Endothelial cell of umbilical vein (primary cell): ENCODE measurements at regions not wholly inside any gene's neighbourhood (a gene's known extent, or its start where the extent isn't known, plus 50 kb on each side); places are given as distances from the start of the nearest gene placed in this dataset.

ENCODE experiments used
- BruUV-seq: library from RNA; stranded (reverse); fragments of 400-500 nt; replicated peaks from 2 replicates; lab custom pipeline; 2021; lab: Mats Ljungman, UMichigan
- CTCF ChIA-PET: fragments of 300-600, 350-600 bp; sonication (Branson Sonifier 250); formaldehyde crosslinking; loops from one replicate; lab custom pipeline; 2021; ENCODE audit warnings: antibody characterized with exemption, inconsistent platforms; lab: Charles Lee
- POLR2A ChIA-PET: fragments of 300-600, 350-600 bp; sonication (Branson Sonifier 250); formaldehyde crosslinking; loops from one replicate; lab custom pipeline; 2021; ENCODE audit warnings: antibody characterized with exemption, inconsistent platforms; lab: Charles Lee
- DNase-seq: peaks from one replicate; pipeline ENCODE4 v3.0.0-alpha.2; 2011; ENCODE audit warnings: low read depth, low spot score
- FAIRE-seq: peaks from 2 replicates; lab custom pipeline; 2011; peaks lifted over from hg19 to GRCh38; lab: Jason Lieb, UNC
- H2AFZ ChIP-seq: 2 replicates; pipeline ENCODE4 v1.6.0; 2012; ENCODE audit warnings: low read depth, low read length, control low read depth, inconsistent platforms
- H3K27ac ChIP-seq: 2 replicates; pipeline ENCODE4 v1.5.1; 2011; ENCODE audit warnings: low read depth, mild to moderate bottlenecking, control low read depth, low read length, moderate library complexity; ENCODE audit not compliant: insufficient read depth
- H3K27me3 ChIP-seq, 2 experiments: 2 replicates each; pipeline versions ENCODE4 v1.6.0 to v1.6.1; 2011; ENCODE audit warnings: low read length in 2 of 2, mixed read lengths in 1 of 2; ENCODE audit not compliant: control insufficient read depth in 2 of 2, insufficient read depth in 2 of 2
- H3K36me3 ChIP-seq, 2 experiments: 2 replicates in 1 of 2; 3 replicates in 1 of 2; pipeline ENCODE4 v1.5.1; 2011; ENCODE audit warnings: low read length in 2 of 2, mild to moderate bottlenecking in 1 of 2, moderate library complexity in 1 of 2; ENCODE audit not compliant: control insufficient read depth in 2 of 2, insufficient read depth in 2 of 2; ENCODE audit errors: extremely low read depth in 1 of 2
- H3K4me1 ChIP-seq: 3 replicates; pipeline ENCODE4 v1.5.1; 2011; ENCODE audit warnings: mild to moderate bottlenecking, low read length; ENCODE audit not compliant: control insufficient read depth, insufficient read depth; ENCODE audit errors: extremely low read depth
- H3K4me2 ChIP-seq: 2 replicates; pipeline ENCODE4 v1.6.1; 2011; ENCODE audit warnings: low read length, control low read depth, mixed read lengths; ENCODE audit not compliant: insufficient read depth
- H3K4me3 ChIP-seq, 3 experiments: fragments of 200-600 bp in 1 of 3; sonication (generic), shearing (Covaris generic) in 1 of 3; replicated peaks in 1 of 3; 2 replicates each; pipeline ENCODE4 v1.5.1; 2011 to 2016; ENCODE audit warnings: control low read depth in 3 of 3, low read length in 3 of 3, mild to moderate bottlenecking in 2 of 3, inconsistent platforms in 1 of 3, low read depth in 1 of 3, moderate library complexity in 1 of 3; ENCODE audit not compliant: insufficient read depth in 1 of 3
- H3K79me2 ChIP-seq: 2 replicates; pipeline ENCODE4 v1.6.0; 2012; ENCODE audit warnings: low read length, inconsistent platforms; ENCODE audit not compliant: control insufficient read depth, insufficient read depth
- H3K9ac ChIP-seq: replicated peaks from 2 replicates; pipeline ENCODE3; 2011; ENCODE audit warnings: low read length, control low read depth; ENCODE audit not compliant: insufficient read depth; ENCODE audit errors: extremely low read depth
- H3K9me1 ChIP-seq: replicated peaks from 3 replicates; pipeline ENCODE4 v1.6.0; 2011; ENCODE audit warnings: mild to moderate bottlenecking, low read length; ENCODE audit not compliant: control insufficient read depth, insufficient read depth; ENCODE audit errors: extremely low read depth
- H3K9me3 ChIP-seq: replicated peaks from 2 replicates; pipeline ENCODE4 v1.5.1; 2012; ENCODE audit warnings: low read length, inconsistent platforms; ENCODE audit not compliant: control insufficient read depth, insufficient read depth
- H4K20me1 ChIP-seq: replicated peaks from 2 replicates; pipeline ENCODE3; 2011; ENCODE audit warnings: mild to moderate bottlenecking, low read length; ENCODE audit not compliant: control insufficient read depth, insufficient read depth; ENCODE audit errors: extremely low read depth
- CTCF ChIP-seq, 2 donors: IDR thresholded peaks; 1 replicate in 1 of 2; 2 replicates in 1 of 2; pipeline ENCODE4 v1.5.1; 2011; ENCODE audit warnings: low read length in 2 of 2, mild to moderate bottlenecking in 2 of 2, moderate library complexity in 2 of 2, control low read depth in 1 of 2, inconsistent platforms in 1 of 2, low read depth in 1 of 2; ENCODE audit not compliant: insufficient read depth in 1 of 2; ENCODE audit errors: extremely low read depth in 1 of 2
- EZH2 ChIP-seq: IDR thresholded peaks from 2 replicates; pipeline ENCODE4 v1.6.1; 2012; ENCODE audit warnings: borderline replicate concordance, low read depth, mild to moderate bottlenecking, moderate library complexity, low read length, inconsistent platforms; ENCODE audit not compliant: severe bottlenecking
- FOS ChIP-seq: IDR thresholded peaks from 2 replicates; pipeline ENCODE4 v1.6.1; 2011; ENCODE audit warnings: mild to moderate bottlenecking, low read length, moderate library complexity, borderline replicate concordance; ENCODE audit not compliant: insufficient read depth
- GATA2 ChIP-seq: IDR thresholded peaks from 2 replicates; pipeline ENCODE4 v1.7.0; 2011; ENCODE audit warnings: low read depth, mild to moderate bottlenecking, moderate library complexity, mixed read lengths, low read length; ENCODE audit not compliant: insufficient read length, insufficient read depth
- JUN ChIP-seq: IDR thresholded peaks from 2 replicates; pipeline ENCODE4 v1.6.1; 2011; ENCODE audit warnings: borderline replicate concordance, low read depth; ENCODE audit not compliant: insufficient read length, insufficient read depth
- MAX ChIP-seq: IDR thresholded peaks from 2 replicates; pipeline ENCODE4 v1.6.1; 2011; ENCODE audit not compliant: insufficient read depth, insufficient read length
- MYC ChIP-seq: IDR thresholded peaks from one replicate; pipeline ENCODE4 v1.6.1; 2011; ENCODE audit warnings: mild to moderate bottlenecking, low read depth, low read length
- POLR2A ChIP-seq: IDR thresholded peaks from 2 replicates; pipeline ENCODE4 v1.6.1; 2012; ENCODE audit warnings: low read depth, mild to moderate bottlenecking, control low read depth, low read length
- POLR2AphosphoS5 ChIP-seq: IDR thresholded peaks from 2 replicates; pipeline ENCODE4 v1.6.1; 2012; ENCODE audit warnings: low read depth, mild to moderate bottlenecking, control low read depth, low read length, moderate library complexity; ENCODE audit not compliant: insufficient read depth
- dilution Hi-C: fragments of 300-500 bp; cut with MboI; formaldehyde crosslinking; loops from one replicate; pipeline ENCODE4 v1.15.0; 2019; ENCODE audit warnings: low sequenced_read_pairs; ENCODE audit not compliant: extremely low pct_ligation_motif_present
- intact Hi-C: fragments of 100-400 bp; cut with micrococcal nuclease; formaldehyde crosslinking; loops from one replicate; pipeline ENCODE4 v1.10.0; 2022

- H3K4me1 ChIP-seq, result no peaks in the 10 kb centered on the region
- H2AFZ ChIP-seq, result no peak overlapping the region
- intact Hi-C loops (no loop called here), dilution Hi-C loops (no loop called here)
- H3K4me3 ChIP-seq, result no peak overlapping the region
- H3K4me2 ChIP-seq, result no peak overlapping the region
- H4K20me1 ChIP-seq, result no peaks in the 10 kb centered on the region
- BruUV-seq, result no TSS peak
- peaks cover 2% of the 10 kb centered on the region for H3K9me3 ChIP-seq
- FAIRE-seq (no peak), DNase-seq (no peak)
- H3K9me1 ChIP-seq, result no peaks in the 10 kb centered on the region
- H3K9ac ChIP-seq, result no peak overlapping the region
- no peak overlapping the region for H3K27ac ChIP-seq
- POLR2A ChIA-PET, result no interaction called here
- no peaks in the 10 kb centered on the region for H3K27me3 ChIP-seq
- no peaks in the 10 kb centered on the region for H3K79me2 ChIP-seq
- no peaks in the 10 kb centered on the region for H3K36me3 ChIP-seq
- CTCF ChIA-PET, result no interaction called here
- TF ChIP-seq GATA2, result no peak
- TF ChIP-seq POLR2A, result no peak
- no peak for TF ChIP-seq JUN
- TF ChIP-seq FOS, result no peak
- no peak for TF ChIP-seq POLR2AphosphoS5
- TF ChIP-seq EZH2, result no peak
- TF ChIP-seq MYC, result no peak
- no peak for TF ChIP-seq MAX
- no peak for TF ChIP-seq CTCF (IDR thresholded peaks at IDR 0.05; ENCODE audit: extremely low read depth in 1 of 2, insufficient read depth in 1 of 2, low read depth in 1 of 2, low read length in 2 of 2)
These were observed 1753.4 kb upstream of the TENM3 start for GRCh38 chr4:180489787-180490186.
